ENCODE measurements at regions not wholly inside any gene's neighbourhood (a gene's known extent, or its start where the extent isn't known, plus 50 kb on each side); places are given as distances from the start of the nearest gene placed in this dataset.

DNA sequence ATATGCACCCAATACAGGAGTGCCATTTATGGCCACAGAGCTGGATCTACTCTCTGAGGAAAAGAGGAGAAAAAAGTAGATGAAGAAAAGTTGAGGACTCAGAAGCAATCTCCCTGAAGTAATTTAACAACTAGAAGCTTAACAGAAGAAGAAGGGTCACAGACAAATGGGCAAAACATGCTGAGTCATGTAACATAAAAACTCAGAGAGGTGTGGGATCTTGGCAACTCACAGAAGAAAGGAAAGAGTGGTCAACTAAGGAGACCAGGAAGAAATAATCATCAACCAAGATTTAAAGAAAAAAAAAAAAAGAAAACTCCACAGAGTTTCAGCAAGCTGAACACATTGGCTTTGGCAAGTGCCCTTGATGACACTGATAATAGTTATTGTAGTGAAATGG lies 51.8 kb upstream of the BET1 start:
- TF ChIP-seq SMC3 (IDR thresholded peaks at IDR 0.05; ENCODE audit: low read depth, low read length) (no peak), RFX5 (IDR thresholded peaks at IDR 0.05; ENCODE audit: low read depth, low read length) (no peak)
- TF ChIP-seq, protein P1, sequence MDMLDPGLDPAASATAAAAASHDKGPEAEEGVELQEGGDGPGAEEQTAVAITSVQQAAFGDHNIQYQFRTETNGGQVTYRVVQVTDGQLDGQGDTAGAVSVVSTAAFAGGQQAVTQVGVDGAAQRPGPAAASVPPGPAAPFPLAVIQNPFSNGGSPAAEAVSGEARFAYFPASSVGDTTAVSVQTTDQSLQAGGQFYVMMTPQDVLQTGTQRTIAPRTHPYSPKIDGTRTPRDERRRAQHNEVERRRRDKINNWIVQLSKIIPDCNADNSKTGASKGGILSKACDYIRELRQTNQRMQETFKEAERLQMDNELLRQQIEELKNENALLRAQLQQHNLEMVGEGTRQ (IDR thresholded peaks at IDR 0.05; ENCODE audit: low read depth, low read length), result no peak

Measured in IMR-90 (cell line).